ENCODE measurements at regions not wholly inside any gene's neighbourhood (a gene's known extent, or its start where the extent isn't known, plus 50 kb on each side); places are given as distances from the start of the nearest gene placed in this dataset.
"Not testable (repeated sequence)": the region's sequence is repeated elsewhere in the genome, so short reads cannot be mapped to it uniquely, and the experiment has no call there.

GRCh38 chr14:44453433-44454171, 53.5 kb downstream of the FSCB start:
- no peak overlapping the region for H3K27ac Mint-ChIP-seq
- no peak for ATAC-seq

GRCh38 chr14:44450232-44450631, 56.9 kb downstream of the FSCB start:
- DNase-seq (ENCODE audit: low spot score in 2 of 2); H3K27ac Mint-ChIP-seq; H3K36me3 Mint-ChIP-seq; ATAC-seq: not testable (repeated sequence)
- peaks cover 15 to 23% of the 10 kb centered on the region in 2 donors for H3K9me3 Mint-ChIP-seq

More at GRCh38 chr14:44453433-44454171, 53.5 kb downstream of the FSCB start:
- H3K36me3 Mint-ChIP-seq, result peaks cover 0 to 12% of the 10 kb centered on the region in 2 donors
- no peak for DNase-seq (ENCODE audit: low spot score in 2 of 2)
- peaks cover 21 to 28% of the 10 kb centered on the region in 2 donors for H3K9me3 Mint-ChIP-seq

GRCh38 chr14:44449680-44450079, 57.4 kb downstream of the FSCB start:
- Mint-ChIP-seq H3K27ac (no peak overlapping the region), H3K36me3 (no peaks in the 10 kb centered on the region), H3K9me3 (peaks cover 15 to 23% of the 10 kb centered on the region in 2 donors)
- DNase-seq (ENCODE audit: low spot score in 2 of 2) (no peak), ATAC-seq (no peak)

GRCh38 chr14:44448951-44449358, 58.1 kb downstream of the FSCB start:
- ATAC-seq, result no peak
- Mint-ChIP-seq H3K9me3 (peaks cover 15 to 23% of the 10 kb centered on the region in 2 donors), H3K36me3 (no peaks in the 10 kb centered on the region), H3K27ac (no peak overlapping the region)
- DNase-seq (ENCODE audit: low spot score in 2 of 2), result no peak

- Mint-ChIP-seq H3K9me3 (peaks cover 15 to 16% of the 10 kb centered on the region in 2 donors), H3K27ac (no peak overlapping the region), H3K36me3 (no peaks in the 10 kb centered on the region)
- no peak for DNase-seq (ENCODE audit: low spot score in 2 of 2)
- ATAC-seq, result no peak
Observed at GRCh38 chr14:44446965-44447364, 60.1 kb downstream of the FSCB start.

- Mint-ChIP-seq H3K9me3 (peaks cover 9 to 14% of the 10 kb centered on the region in 2 donors), H3K27ac (no peak overlapping the region), H3K36me3 (no peaks in the 10 kb centered on the region)
- ATAC-seq (no peak), DNase-seq (ENCODE audit: low spot score in 2 of 2) (no peak)
Observed at GRCh38 chr14:44444454-44444853, 62.6 kb downstream of the FSCB start.

- Mint-ChIP-seq H3K36me3 (no peaks in the 10 kb centered on the region), H3K9me3 (peaks cover 5 to 7% of the 10 kb centered on the region in 2 donors), H3K27ac (no peak overlapping the region)
- DNase-seq (ENCODE audit: low spot score in 2 of 2) (no peak), ATAC-seq (no peak)
Observed at GRCh38 chr14:44438936-44439335, 68.1 kb downstream of the FSCB start.

GRCh38 chr14:44438221-44438620, 68.9 kb downstream of the FSCB start:
- Mint-ChIP-seq H3K36me3 (no peaks in the 10 kb centered on the region), H3K9me3 (peaks cover 5 to 7% of the 10 kb centered on the region in 2 donors), H3K27ac (no peak overlapping the region)
- no peak for ATAC-seq
- DNase-seq (ENCODE audit: low spot score in 2 of 2), result no peak

- H3K9me3 Mint-ChIP-seq, result peaks cover 5 to 7% of the 10 kb centered on the region in 2 donors
- H3K36me3 Mint-ChIP-seq, result no peaks in the 10 kb centered on the region
- no peak for DNase-seq (ENCODE audit: low spot score in 2 of 2)
- no peak for ATAC-seq
- H3K27ac Mint-ChIP-seq, result no peak overlapping the region
Observed at GRCh38 chr14:44436458-44436857, 70.6 kb downstream of the FSCB start.

GRCh38 chr14:44428231-44428945, 78.7 kb downstream of the FSCB start:
- Mint-ChIP-seq H3K9me3 (peaks cover 31 to 33% of the 10 kb centered on the region in 2 donors), H3K36me3 (peaks cover 6 to 12% of the 10 kb centered on the region in 2 donors), H3K27ac (no peak overlapping the region)
- DNase-seq (ENCODE audit: low spot score in 2 of 2), result no peak
- ATAC-seq, result no peak

- no peak for DNase-seq (ENCODE audit: low spot score in 2 of 2)
- Mint-ChIP-seq H3K36me3 (peaks cover 0 to 7% of the 10 kb centered on the region in 2 donors), H3K9me3 (peaks cover 26 to 36% of the 10 kb centered on the region in 2 donors), H3K27ac (no peak overlapping the region)
- ATAC-seq, result no peak
Observed at GRCh38 chr14:44422699-44423098, 84.4 kb downstream of the FSCB start.

GRCh38 chr14:44420226-44420625, 86.9 kb downstream of the FSCB start:
- peaks cover 23 to 31% of the 10 kb centered on the region in 2 donors for H3K9me3 Mint-ChIP-seq
- no peak for ATAC-seq

GRCh38 chr14:44418856-44419255, 88.2 kb downstream of the FSCB start:
- Mint-ChIP-seq H3K9me3 (peaks cover 28% of the 10 kb centered on the region in 2 donors), H3K27ac (no peak overlapping the region), H3K36me3 (peaks cover 0 to 7% of the 10 kb centered on the region in 2 donors)
- ATAC-seq (no peak), DNase-seq (ENCODE audit: low spot score in 2 of 2) (no peak)

More at GRCh38 chr14:44420226-44420625, 86.9 kb downstream of the FSCB start:
- peaks cover 0 to 7% of the 10 kb centered on the region in 2 donors for H3K36me3 Mint-ChIP-seq
- DNase-seq (ENCODE audit: low spot score in 2 of 2), result no peak
- H3K27ac Mint-ChIP-seq, result no peak overlapping the region

- peaks cover 23 to 28% of the 10 kb centered on the region in 2 donors for H3K9me3 Mint-ChIP-seq
- ATAC-seq, result no peak
- H3K36me3 Mint-ChIP-seq, result peaks cover 0 to 7% of the 10 kb centered on the region in 2 donors
- no peak overlapping the region for H3K27ac Mint-ChIP-seq
- DNase-seq (ENCODE audit: low spot score in 2 of 2), result no peak
Observed at GRCh38 chr14:44417809-44418208, 89.3 kb downstream of the FSCB start.

- peaks cover 22 to 24% of the 10 kb centered on the region in 2 donors for H3K9me3 Mint-ChIP-seq
- no peak overlapping the region for H3K27ac Mint-ChIP-seq
Observed at GRCh38 chr14:44414646-44415045, 92.4 kb downstream of the FSCB start.

GRCh38 chr14:44412858-44413569, 94.1 kb downstream of the FSCB start:
- no peak overlapping the region for H3K27ac Mint-ChIP-seq
- no peak for ATAC-seq
- peaks cover 13 to 15% of the 10 kb centered on the region in 2 donors for H3K9me3 Mint-ChIP-seq
- H3K36me3 Mint-ChIP-seq, result peaks cover 0 to 2% of the 10 kb centered on the region in 2 donors
- no peak for DNase-seq (ENCODE audit: low spot score in 2 of 2)

More at GRCh38 chr14:44414646-44415045, 92.4 kb downstream of the FSCB start:
- DNase-seq (ENCODE audit: low spot score in 2 of 2) (no peak), ATAC-seq (no peak)
- peaks cover 0 to 7% of the 10 kb centered on the region in 2 donors for H3K36me3 Mint-ChIP-seq

- Mint-ChIP-seq H3K27ac (no peak overlapping the region), H3K9me3 (no peaks in the 10 kb centered on the region), H3K36me3 (no peaks in the 10 kb centered on the region)
- DNase-seq (ENCODE audit: low spot score in 2 of 2) (no peak), ATAC-seq (no peak)
Observed at GRCh38 chr14:44405011-44405486, 102.0 kb downstream of the FSCB start.
